ENCODE measurements at regions not wholly inside any gene's neighbourhood (a gene's known extent, or its start where the extent isn't known, plus 50 kb on each side); places are given as distances from the start of the nearest gene placed in this dataset.

DNA sequence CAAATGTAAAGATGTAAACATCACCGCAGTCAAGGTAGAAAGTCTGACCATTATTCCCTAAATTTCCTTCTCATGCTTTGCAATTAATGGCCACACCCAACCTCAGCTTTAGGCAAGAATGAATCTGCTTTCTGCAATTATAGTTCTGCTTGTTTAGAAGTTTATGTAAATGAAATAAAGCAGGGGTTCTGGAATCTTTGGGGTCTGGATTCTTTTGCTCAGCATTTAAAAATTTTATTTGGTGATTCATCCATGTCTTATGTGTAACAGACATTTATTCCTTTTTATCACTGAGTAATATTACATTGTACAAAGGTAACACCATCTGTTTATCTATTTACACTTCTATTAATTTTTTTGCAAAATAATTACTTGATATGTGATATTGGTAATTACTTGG is 613.6 kb downstream of the UTRN start (continued):
- TF ChIP-seq, protein P1, sequence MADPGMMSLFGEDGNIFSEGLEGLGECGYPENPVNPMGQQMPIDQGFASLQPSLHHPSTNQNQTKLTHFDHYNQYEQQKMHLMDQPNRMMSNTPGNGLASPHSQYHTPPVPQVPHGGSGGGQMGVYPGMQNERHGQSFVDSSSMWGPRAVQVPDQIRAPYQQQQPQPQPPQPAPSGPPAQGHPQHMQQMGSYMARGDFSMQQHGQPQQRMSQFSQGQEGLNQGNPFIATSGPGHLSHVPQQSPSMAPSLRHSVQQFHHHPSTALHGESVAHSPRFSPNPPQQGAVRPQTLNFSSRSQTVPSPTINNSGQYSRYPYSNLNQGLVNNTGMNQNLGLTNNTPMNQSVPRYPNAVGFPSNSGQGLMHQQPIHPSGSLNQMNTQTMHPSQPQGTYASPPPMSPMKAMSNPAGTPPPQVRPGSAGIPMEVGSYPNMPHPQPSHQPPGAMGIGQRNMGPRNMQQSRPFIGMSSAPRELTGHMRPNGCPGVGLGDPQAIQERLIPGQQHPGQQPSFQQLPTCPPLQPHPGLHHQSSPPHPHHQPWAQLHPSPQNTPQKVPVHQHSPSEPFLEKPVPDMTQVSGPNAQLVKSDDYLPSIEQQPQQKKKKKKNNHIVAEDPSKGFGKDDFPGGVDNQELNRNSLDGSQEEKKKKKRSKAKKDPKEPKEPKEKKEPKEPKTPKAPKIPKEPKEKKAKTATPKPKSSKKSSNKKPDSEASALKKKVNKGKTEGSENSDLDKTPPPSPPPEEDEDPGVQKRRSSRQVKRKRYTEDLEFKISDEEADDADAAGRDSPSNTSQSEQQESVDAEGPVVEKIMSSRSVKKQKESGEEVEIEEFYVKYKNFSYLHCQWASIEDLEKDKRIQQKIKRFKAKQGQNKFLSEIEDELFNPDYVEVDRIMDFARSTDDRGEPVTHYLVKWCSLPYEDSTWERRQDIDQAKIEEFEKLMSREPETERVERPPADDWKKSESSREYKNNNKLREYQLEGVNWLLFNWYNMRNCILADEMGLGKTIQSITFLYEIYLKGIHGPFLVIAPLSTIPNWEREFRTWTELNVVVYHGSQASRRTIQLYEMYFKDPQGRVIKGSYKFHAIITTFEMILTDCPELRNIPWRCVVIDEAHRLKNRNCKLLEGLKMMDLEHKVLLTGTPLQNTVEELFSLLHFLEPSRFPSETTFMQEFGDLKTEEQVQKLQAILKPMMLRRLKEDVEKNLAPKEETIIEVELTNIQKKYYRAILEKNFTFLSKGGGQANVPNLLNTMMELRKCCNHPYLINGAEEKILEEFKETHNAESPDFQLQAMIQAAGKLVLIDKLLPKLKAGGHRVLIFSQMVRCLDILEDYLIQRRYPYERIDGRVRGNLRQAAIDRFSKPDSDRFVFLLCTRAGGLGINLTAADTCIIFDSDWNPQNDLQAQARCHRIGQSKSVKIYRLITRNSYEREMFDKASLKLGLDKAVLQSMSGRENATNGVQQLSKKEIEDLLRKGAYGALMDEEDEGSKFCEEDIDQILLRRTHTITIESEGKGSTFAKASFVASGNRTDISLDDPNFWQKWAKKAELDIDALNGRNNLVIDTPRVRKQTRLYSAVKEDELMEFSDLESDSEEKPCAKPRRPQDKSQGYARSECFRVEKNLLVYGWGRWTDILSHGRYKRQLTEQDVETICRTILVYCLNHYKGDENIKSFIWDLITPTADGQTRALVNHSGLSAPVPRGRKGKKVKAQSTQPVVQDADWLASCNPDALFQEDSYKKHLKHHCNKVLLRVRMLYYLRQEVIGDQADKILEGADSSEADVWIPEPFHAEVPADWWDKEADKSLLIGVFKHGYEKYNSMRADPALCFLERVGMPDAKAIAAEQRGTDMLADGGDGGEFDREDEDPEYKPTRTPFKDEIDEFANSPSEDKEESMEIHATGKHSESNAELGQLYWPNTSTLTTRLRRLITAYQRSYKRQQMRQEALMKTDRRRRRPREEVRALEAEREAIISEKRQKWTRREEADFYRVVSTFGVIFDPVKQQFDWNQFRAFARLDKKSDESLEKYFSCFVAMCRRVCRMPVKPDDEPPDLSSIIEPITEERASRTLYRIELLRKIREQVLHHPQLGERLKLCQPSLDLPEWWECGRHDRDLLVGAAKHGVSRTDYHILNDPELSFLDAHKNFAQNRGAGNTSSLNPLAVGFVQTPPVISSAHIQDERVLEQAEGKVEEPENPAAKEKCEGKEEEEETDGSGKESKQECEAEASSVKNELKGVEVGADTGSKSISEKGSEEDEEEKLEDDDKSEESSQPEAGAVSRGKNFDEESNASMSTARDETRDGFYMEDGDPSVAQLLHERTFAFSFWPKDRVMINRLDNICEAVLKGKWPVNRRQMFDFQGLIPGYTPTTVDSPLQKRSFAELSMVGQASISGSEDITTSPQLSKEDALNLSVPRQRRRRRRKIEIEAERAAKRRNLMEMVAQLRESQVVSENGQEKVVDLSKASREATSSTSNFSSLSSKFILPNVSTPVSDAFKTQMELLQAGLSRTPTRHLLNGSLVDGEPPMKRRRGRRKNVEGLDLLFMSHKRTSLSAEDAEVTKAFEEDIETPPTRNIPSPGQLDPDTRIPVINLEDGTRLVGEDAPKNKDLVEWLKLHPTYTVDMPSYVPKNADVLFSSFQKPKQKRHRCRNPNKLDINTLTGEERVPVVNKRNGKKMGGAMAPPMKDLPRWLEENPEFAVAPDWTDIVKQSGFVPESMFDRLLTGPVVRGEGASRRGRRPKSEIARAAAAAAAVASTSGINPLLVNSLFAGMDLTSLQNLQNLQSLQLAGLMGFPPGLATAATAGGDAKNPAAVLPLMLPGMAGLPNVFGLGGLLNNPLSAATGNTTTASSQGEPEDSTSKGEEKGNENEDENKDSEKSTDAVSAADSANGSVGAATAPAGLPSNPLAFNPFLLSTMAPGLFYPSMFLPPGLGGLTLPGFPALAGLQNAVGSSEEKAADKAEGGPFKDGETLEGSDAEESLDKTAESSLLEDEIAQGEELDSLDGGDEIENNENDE (IDR thresholded peaks at IDR 0.05; ENCODE audit: insufficient replicate concordance, low read length) = no peak
- no peak for TF ChIP-seq SP1 (IDR thresholded peaks at IDR 0.05; ENCODE audit: low read depth, low read length)
- TF ChIP-seq SUZ12 (IDR thresholded peaks at IDR 0.05; ENCODE audit: low read length) = no peak
- no peak for TF ChIP-seq YY1 (IDR thresholded peaks at IDR 0.05; ENCODE audit: low read depth, low read length)

Data from H1 (cell line).